Esophagus muscularis mucosa (tissue), 4 donors: ENCODE measurements at regions not wholly inside any gene's neighbourhood (a gene's known extent, or its start where the extent isn't known, plus 50 kb on each side); places are given as distances from the start of the nearest gene placed in this dataset.
A peak's percentile ranks its signal among the peaks of the same experiment; 100 is the strongest.

Source experiments
- DNase-seq: peaks from one replicate; pipeline ENCODE4 v3.0.0-alpha.2; 2017; ENCODE audit errors: extremely low spot score
- H3K27ac ChIP-seq, 4 donors: fragments of 200-600 bp; sonication (generic); replicated peaks in 1 of 4; 1 replicate in 3 of 4; 2 replicates in 1 of 4; pipeline ENCODE4 v1.5.1; 2016 to 2019; ENCODE audit warnings: mild to moderate bottlenecking in 1 of 4
- H3K27me3 ChIP-seq, 4 donors: fragments of 200-600 bp; sonication (generic); one replicate each; pipeline versions ENCODE4 v1.5.1 to v1.6.0; 2016 to 2019
- H3K36me3 ChIP-seq, 4 donors: fragments of 200-600 bp; sonication (generic); one replicate each; pipeline ENCODE4 v1.5.1; 2016 to 2019
- H3K4me1 ChIP-seq, 4 donors: fragments of 200-600 bp; sonication (generic); one replicate each; pipeline ENCODE4 v1.5.1; 2016 to 2019
- H3K4me3 ChIP-seq, 4 donors: fragments of 200-600 bp; sonication (generic); 1 replicate in 2 of 4; 2 replicates in 2 of 4; pipeline ENCODE4 v1.5.1; 2016 to 2019; ENCODE audit warnings: mild to moderate bottlenecking in 4 of 4, moderate library complexity in 1 of 4
- H3K9me3 ChIP-seq, 4 donors: fragments of 200-600 bp; sonication (generic); 1 replicate in 3 of 4; 2 replicates in 1 of 4; pipeline ENCODE4 v1.5.1; 2016 to 2019
- EP300 ChIP-seq: sonication (generic); formaldehyde crosslinking; IDR thresholded peaks from one replicate; pipeline ENCODE4 v1.6.1; 2017; ENCODE audit warnings: antibody characterized with exemption
- POLR2A ChIP-seq: fragments of 450-650 bp; IDR thresholded peaks from one replicate; pipeline ENCODE4 v1.6.1; 2017; ENCODE audit warnings: antibody characterized with exemption, moderate library complexity, mild to moderate bottlenecking, low read depth
- POLR2AphosphoS5 ChIP-seq, 2 donors: sonication (generic); formaldehyde crosslinking; IDR thresholded peaks; one replicate each; pipeline ENCODE4 v1.6.1; 2017; ENCODE audit warnings: antibody characterized with exemption in 2 of 2
- WGBS: methylation state at CpG from one replicate; pipeline ENCODE4 v1.1.5; 2018; 5-methylcytosine and 5-hydroxymethylcytosine counted together
- intact Hi-C: fragments of 100-400 bp; cut with DNase I; formaldehyde crosslinking; loops from one replicate; pipeline ENCODE4 v1.15.1; 2023
- TF ChIP-seq, protein P1 (sequence below), 3 experiments: fragments of 200-600 bp in 2 of 3; fragments of 450-650 bp in 1 of 3; sonication (generic) in 2 of 3; IDR thresholded peaks; one replicate each; pipeline ENCODE4 v1.5.1; 2017 to 2019; ENCODE audit warnings: antibody characterized with exemption in 3 of 3, mild to moderate bottlenecking in 2 of 3, moderate library complexity in 1 of 3

DNA sequence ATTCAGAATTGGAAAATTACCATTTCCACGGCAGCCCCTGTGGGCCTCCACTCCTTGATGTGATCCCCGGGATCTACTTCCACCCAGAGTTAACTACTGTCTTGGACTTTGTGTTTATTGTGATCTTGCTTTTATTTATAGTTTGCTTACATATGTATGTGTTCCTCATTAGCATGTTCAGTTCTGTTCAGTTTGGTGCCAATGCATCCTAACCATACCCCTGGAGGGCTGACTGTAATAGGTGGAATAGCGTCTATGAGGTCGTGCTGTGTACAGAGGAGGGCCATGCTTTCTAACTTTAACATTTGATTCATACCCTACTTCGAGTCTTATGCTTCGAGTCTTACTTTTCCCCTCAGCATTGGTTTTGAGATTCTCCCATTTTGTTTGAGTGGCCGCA lies 104.3 kb upstream of the SLC24A3 start:
- no peak for TF ChIP-seq EP300
- TF ChIP-seq POLR2AphosphoS5 (IDR thresholded peaks at IDR 0.05), result no peak
- TF ChIP-seq, protein P1, sequence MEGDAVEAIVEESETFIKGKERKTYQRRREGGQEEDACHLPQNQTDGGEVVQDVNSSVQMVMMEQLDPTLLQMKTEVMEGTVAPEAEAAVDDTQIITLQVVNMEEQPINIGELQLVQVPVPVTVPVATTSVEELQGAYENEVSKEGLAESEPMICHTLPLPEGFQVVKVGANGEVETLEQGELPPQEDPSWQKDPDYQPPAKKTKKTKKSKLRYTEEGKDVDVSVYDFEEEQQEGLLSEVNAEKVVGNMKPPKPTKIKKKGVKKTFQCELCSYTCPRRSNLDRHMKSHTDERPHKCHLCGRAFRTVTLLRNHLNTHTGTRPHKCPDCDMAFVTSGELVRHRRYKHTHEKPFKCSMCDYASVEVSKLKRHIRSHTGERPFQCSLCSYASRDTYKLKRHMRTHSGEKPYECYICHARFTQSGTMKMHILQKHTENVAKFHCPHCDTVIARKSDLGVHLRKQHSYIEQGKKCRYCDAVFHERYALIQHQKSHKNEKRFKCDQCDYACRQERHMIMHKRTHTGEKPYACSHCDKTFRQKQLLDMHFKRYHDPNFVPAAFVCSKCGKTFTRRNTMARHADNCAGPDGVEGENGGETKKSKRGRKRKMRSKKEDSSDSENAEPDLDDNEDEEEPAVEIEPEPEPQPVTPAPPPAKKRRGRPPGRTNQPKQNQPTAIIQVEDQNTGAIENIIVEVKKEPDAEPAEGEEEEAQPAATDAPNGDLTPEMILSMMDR (IDR thresholded peaks at IDR 0.05), result no peak
- no peak for TF ChIP-seq POLR2A
- no peak overlapping the region for H3K4me3 ChIP-seq

DNA sequence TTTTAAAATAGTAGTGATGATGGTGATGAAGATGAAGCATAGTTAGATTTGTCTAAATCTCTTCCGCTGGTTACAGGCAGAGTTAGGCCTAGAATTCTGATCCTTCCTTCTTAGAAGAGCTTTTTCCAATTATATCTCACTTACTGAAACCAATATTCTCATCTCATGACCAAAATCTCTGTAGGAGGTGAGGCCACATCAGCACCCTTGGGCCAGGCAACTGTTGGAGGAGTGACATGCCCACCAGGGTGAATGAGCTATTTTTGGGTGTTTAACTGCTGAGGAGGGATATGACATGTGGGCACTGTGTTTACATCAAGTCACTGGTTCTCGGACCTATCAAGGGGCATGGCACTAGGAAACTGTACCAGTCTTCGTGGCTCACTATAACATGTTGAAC lies 102.2 kb upstream of the SLC24A3 start:
- H3K36me3 ChIP-seq, result no peaks in the 10 kb centered on the region
- H3K27me3 ChIP-seq, result no peaks in the 10 kb centered on the region
- no peak overlapping the region for H3K4me3 ChIP-seq
- no peak overlapping the region for H3K27ac ChIP-seq
- whole genome bisulfite sequencing, result 100% methylated on average over 1 of the region's 3 CpGs
- H3K4me1 ChIP-seq, result no peaks in the 10 kb centered on the region
- peak; percentile 14 for DNase-seq
- no peak for TF ChIP-seq POLR2AphosphoS5 (IDR thresholded peaks at IDR 0.05)
- TF ChIP-seq POLR2A, result no peak
- TF ChIP-seq, protein P1 (IDR thresholded peaks at IDR 0.05), result no peak
- no peak for TF ChIP-seq EP300
- no peaks in the 10 kb centered on the region for H3K9me3 ChIP-seq
- intact Hi-C loops, result no loop called here

More for the DNA sequence above, 104.3 kb upstream of the SLC24A3 start:
- intact Hi-C loops, result no loop called here
- Histone ChIP-seq H3K27me3 (no peaks in the 10 kb centered on the region), H3K27ac (no peak overlapping the region), H3K36me3 (no peaks in the 10 kb centered on the region), H3K9me3 (no peaks in the 10 kb centered on the region), H3K4me1 (no peaks in the 10 kb centered on the region)
- DNase-seq, result peak; percentile 90
- WGBS, result 80% methylated on average over 7 of the region's 7 CpGs

DNA sequence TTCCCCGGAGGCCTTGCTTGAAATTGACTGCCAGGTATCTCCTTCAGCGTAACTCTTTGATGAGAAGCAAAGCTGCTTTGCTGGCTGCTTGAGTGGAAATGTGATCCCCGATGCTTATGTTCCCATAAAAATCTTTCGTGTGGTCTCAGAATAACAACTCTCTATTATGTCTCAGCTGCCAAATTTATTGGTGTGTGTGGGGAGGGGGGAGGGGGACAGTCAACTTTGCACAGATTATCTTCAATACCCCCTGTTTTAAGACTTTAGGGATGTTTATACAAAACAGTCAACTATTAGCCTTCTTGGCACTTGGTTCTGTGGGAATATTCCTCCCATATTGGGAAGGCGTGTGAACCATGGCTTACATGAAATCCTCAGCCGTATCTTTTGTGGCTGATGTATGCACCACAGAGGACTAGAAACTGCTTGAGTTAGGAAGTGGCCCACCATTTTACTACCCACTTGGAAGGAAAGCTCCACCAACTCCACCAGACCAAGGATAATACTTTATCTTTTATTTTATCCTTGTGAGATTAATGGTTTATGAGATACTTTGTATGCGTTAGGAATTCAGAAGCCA lies 101.5 kb upstream of the SLC24A3 start:
- WGBS, result 69% methylated on average over 7 of the region's 7 CpGs
- H3K27me3 ChIP-seq, result no peaks in the 10 kb centered on the region
- H3K36me3 ChIP-seq, result no peaks in the 10 kb centered on the region
- H3K4me1 ChIP-seq, result no peaks in the 10 kb centered on the region
- H3K9me3 ChIP-seq, result no peaks in the 10 kb centered on the region
- H3K27ac ChIP-seq, result no peak overlapping the region
- no peak overlapping the region for H3K4me3 ChIP-seq
- no peak for TF ChIP-seq POLR2A
- no peak for TF ChIP-seq POLR2AphosphoS5 (IDR thresholded peaks at IDR 0.05)
- TF ChIP-seq, protein P1 (IDR thresholded peaks at IDR 0.05), result no peak
- TF ChIP-seq EP300, result no peak
- intact Hi-C loops, result no loop called here
- peak; percentile 47 for DNase-seq

DNA sequence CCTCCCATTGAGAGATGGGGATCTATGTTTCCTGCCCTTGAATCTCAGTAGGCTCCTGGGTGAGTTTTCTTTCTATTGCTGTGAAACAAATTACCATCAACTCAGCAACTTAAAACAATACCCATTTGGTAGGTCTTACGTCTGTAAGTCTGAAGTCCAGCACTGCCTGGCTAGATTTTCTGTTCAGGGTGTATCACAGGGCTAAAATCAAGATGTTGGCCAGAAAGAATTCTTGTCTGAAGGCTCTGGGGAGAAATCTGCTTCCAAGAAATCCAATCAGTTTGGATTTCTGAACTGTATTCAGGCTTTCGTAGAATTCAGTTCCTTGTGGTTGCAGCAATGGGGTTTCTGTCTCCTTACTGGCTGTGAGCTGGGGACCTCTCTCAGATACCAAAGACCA lies 99.6 kb upstream of the SLC24A3 start:
- WGBS, result 73% methylated on average over 2 of the region's 2 CpGs
- no peak for TF ChIP-seq EP300
- TF ChIP-seq, protein P1 (IDR thresholded peaks at IDR 0.05), result no peak
- TF ChIP-seq POLR2AphosphoS5 (IDR thresholded peaks at IDR 0.05), result no peak
- no peak for TF ChIP-seq POLR2A

More for the DNA sequence above, 99.6 kb upstream of the SLC24A3 start:
- no peaks in the 10 kb centered on the region for H3K36me3 ChIP-seq
- no peaks in the 10 kb centered on the region for H3K9me3 ChIP-seq
- H3K4me3 ChIP-seq, result no peak overlapping the region
- H3K4me1 ChIP-seq, result no peaks in the 10 kb centered on the region
- no peak overlapping the region for H3K27ac ChIP-seq
- DNase-seq, result no peak
- H3K27me3 ChIP-seq, result no peaks in the 10 kb centered on the region
- intact Hi-C loops, result no loop called here
